CD14-positive monocyte (primary cell): ENCODE measurements at regions not wholly inside any gene's neighbourhood (a gene's known extent, or its start where the extent isn't known, plus 50 kb on each side); places are given as distances from the start of the nearest gene placed in this dataset.
"Not testable (repeated sequence)": the region's sequence is repeated elsewhere in the genome, so short reads cannot be mapped to it uniquely, and the experiment has no call there.

Experiments
- DNase-seq, 3 donors: peaks; one replicate each; pipeline ENCODE4 v3.0.0-alpha.2; 2011 to 2022
- H2AFZ ChIP-seq: 2 replicates; pipeline ENCODE4 v1.6.0; 2012; ENCODE audit warnings: mild to moderate bottlenecking, low read depth, low read length, inconsistent platforms; ENCODE audit not compliant: insufficient read depth, poor library complexity, severe bottlenecking
- H3K27ac ChIP-seq, 2 donors: 1 replicate in 1 of 2; 2 replicates in 1 of 2; pipeline ENCODE4 v1.5.1; 2012 to 2013; ENCODE audit warnings: low read length in 2 of 2, control low read depth in 1 of 2, inconsistent platforms in 1 of 2, low read depth in 1 of 2, mild to moderate bottlenecking in 1 of 2
- H3K27me3 ChIP-seq, 2 donors: one replicate each; pipeline versions ENCODE4 v1.6.0 to v1.6.1; 2011 to 2013; ENCODE audit warnings: low read length in 2 of 2; ENCODE audit not compliant: control insufficient read depth in 2 of 2, insufficient read depth in 2 of 2
- H3K36me3 ChIP-seq, 2 donors: replicated peaks in 1 of 2; 1 replicate in 1 of 2; 2 replicates in 1 of 2; pipeline versions ENCODE4 v1.5.1 to v1.6.1; 2012 to 2013; ENCODE audit warnings: low read length in 2 of 2, control low read depth in 1 of 2, inconsistent platforms in 1 of 2, mild to moderate bottlenecking in 1 of 2; ENCODE audit not compliant: insufficient read depth in 2 of 2, control insufficient read depth in 1 of 2
- H3K4me1 ChIP-seq, 2 donors: 1 replicate in 1 of 2; 2 replicates in 1 of 2; pipeline versions ENCODE4 v1.5.1 to v1.6.1; 2012 to 2013; ENCODE audit warnings: low read length in 2 of 2, control low read depth in 1 of 2, inconsistent platforms in 1 of 2, mild to moderate bottlenecking in 1 of 2, moderate library complexity in 1 of 2; ENCODE audit not compliant: insufficient read depth in 2 of 2, control insufficient read depth in 1 of 2
- H3K4me2 ChIP-seq: replicated peaks from 2 replicates; pipeline ENCODE3; 2012; ENCODE audit warnings: low read length, moderate library complexity, mild to moderate bottlenecking; ENCODE audit not compliant: poor library complexity, severe bottlenecking; ENCODE audit errors: extremely low read depth
- H3K4me3 ChIP-seq, 3 experiments: fragments of 200-600 bp in 1 of 3; sonication (generic) in 1 of 3; replicated peaks in 1 of 3; 1 replicate in 2 of 3; 2 replicates in 1 of 3; pipeline ENCODE4 v1.5.1; 2011 to 2013; ENCODE audit warnings: low read length in 3 of 3, mild to moderate bottlenecking in 3 of 3, control low read depth in 2 of 3, low read depth in 2 of 3, inconsistent platforms in 1 of 3, moderate library complexity in 1 of 3
- H3K79me2 ChIP-seq: 2 replicates; pipeline ENCODE4 v1.6.0; 2012; ENCODE audit warnings: mild to moderate bottlenecking, control low read depth, inconsistent platforms, low read length, moderate library complexity; ENCODE audit not compliant: insufficient read depth
- H3K9ac ChIP-seq: 2 replicates; pipeline ENCODE4 v1.6.0; 2017; ENCODE audit warnings: low read length, mild to moderate bottlenecking; ENCODE audit not compliant: insufficient read depth, poor library complexity, severe bottlenecking
- H3K9me3 ChIP-seq, 2 donors: replicated peaks in 1 of 2; 1 replicate in 1 of 2; 2 replicates in 1 of 2; pipeline versions ENCODE4 v1.5.1 to v1.6.1; 2012 to 2013; ENCODE audit warnings: low read length in 2 of 2, control low read depth in 1 of 2; ENCODE audit not compliant: control insufficient read depth in 1 of 2, insufficient read depth in 1 of 2
- H4K20me1 ChIP-seq: 2 replicates; pipeline ENCODE4 v1.6.0; 2012; ENCODE audit warnings: mild to moderate bottlenecking, low read length, control low read depth, moderate library complexity; ENCODE audit not compliant: insufficient read depth
- H3K27ac Mint-ChIP-seq, 7 donors: one replicate each; pipeline ENCODE4 v1.8.0; 2020; ENCODE audit warnings: mild to moderate bottlenecking in 7 of 7, mixed read lengths in 7 of 7, moderate library complexity in 6 of 7, inconsistent platforms in 2 of 7
- H3K27me3 Mint-ChIP-seq, 3 donors: one replicate each; pipeline ENCODE4 v1.8.0; 2021 to 2022; ENCODE audit warnings: low read depth in 3 of 3, mild to moderate bottlenecking in 3 of 3, mixed read lengths in 3 of 3, moderate library complexity in 3 of 3, inconsistent platforms in 1 of 3
- H3K36me3 Mint-ChIP-seq, 2 donors: one replicate each; pipeline ENCODE4 v1.8.0; 2020; ENCODE audit warnings: mixed read lengths in 2 of 2, inconsistent platforms in 1 of 2, mild to moderate bottlenecking in 1 of 2
- H3K4me1 Mint-ChIP-seq: one replicate; pipeline ENCODE4 v1.8.0; 2020; ENCODE audit warnings: mild to moderate bottlenecking, mixed read lengths
- H3K4me3 Mint-ChIP-seq, 2 donors: one replicate each; pipeline ENCODE4 v1.8.0; 2020; ENCODE audit warnings: mild to moderate bottlenecking in 2 of 2, mixed read lengths in 2 of 2, moderate library complexity in 1 of 2
- H3K9me3 Mint-ChIP-seq, 7 donors: one replicate each; pipeline ENCODE4 v1.8.0; 2020 to 2022; ENCODE audit warnings: mixed read lengths in 7 of 7, mild to moderate bottlenecking in 6 of 7, moderate library complexity in 6 of 7, inconsistent platforms in 2 of 7
- WGBS: methylation state at CpG from one replicate; pipeline ENCODE4 v1.1.5; 2013; ENCODE audit warnings: missing lambda C conversion rate; ENCODE audit not compliant: insufficient coverage; 5-methylcytosine and 5-hydroxymethylcytosine counted together
- intact Hi-C, 2 donors: fragments of 100-400 bp; cut with micrococcal nuclease; formaldehyde crosslinking; loops; one replicate each; pipeline versions ENCODE4 v1.15.0 to v1.15.1; 2023
- TF ChIP-seq, protein P1 (sequence below): fragments of 200-600 bp; IDR thresholded peaks from one replicate; pipeline ENCODE4 v1.8.0; 2022; ENCODE audit warnings: antibody characterized with exemption, mild to moderate bottlenecking

DNA sequence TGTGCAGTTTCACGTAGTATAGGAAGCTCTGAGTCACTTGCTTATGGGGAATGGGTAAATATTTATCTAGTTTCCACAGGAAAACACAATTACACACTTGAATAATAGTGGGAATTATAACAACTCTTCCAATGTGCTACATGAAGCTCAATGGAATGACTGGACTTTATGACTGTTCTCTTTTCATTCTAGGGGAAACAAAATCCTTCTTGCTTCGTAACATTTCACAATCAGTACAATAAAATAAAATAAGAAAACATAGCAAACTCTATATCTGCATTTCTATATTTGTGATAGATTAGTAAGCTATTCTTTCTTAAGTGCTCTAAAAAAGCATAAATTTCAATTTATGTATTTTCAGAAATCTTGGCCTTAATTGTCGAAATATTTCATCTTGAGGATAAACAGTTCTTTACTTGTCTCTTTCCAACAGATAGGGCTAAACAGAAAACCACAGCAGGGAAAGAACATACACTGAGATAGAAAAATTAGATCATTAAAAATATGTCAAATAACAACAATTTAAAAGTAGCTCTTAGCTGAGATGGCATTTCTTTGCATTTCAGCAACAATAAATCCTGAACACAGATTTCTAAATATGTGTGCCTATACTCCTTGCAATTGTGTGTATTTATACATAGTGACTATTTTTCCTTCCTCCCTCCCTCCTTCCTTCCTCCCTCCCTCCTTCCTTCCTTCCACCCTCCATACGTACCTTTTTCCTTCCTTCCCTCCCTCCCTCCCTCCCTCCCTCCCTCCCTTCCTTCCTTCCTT lies 395.5 kb upstream of the KCNMB2 start:
- no peak overlapping the region for H3K4me3 ChIP-seq
- no peaks in the 10 kb centered on the region for H3K9me3 ChIP-seq
- Mint-ChIP-seq H3K4me1 (no peaks in the 10 kb centered on the region), H3K9me3 (peaks cover 0 to 6% (median 2%) of the 10 kb centered on the region in 7 donors), H3K36me3 (no peaks in the 10 kb centered on the region), H3K27ac (peak overlapping the region in 1 of 7 donors; percentile 35), H3K4me3 (no peak overlapping the region), H3K27me3 (no peaks in the 10 kb centered on the region)
- H3K4me2 ChIP-seq: no peak overlapping the region
- no CpG with 5 or more reads among the region's 4 CpGs for WGBS
- no peak overlapping the region for H3K27ac ChIP-seq
- intact Hi-C loops: no loop called here
- H3K27me3 ChIP-seq: no peaks in the 10 kb centered on the region
- no peaks in the 10 kb centered on the region for H3K4me1 ChIP-seq
- no peaks in the 10 kb centered on the region for H3K36me3 ChIP-seq
- H4K20me1 ChIP-seq: no peaks in the 10 kb centered on the region
- no peak overlapping the region for H3K9ac ChIP-seq
- H3K79me2 ChIP-seq: no peaks in the 10 kb centered on the region
- H2AFZ ChIP-seq: no peak overlapping the region
- TF ChIP-seq, protein P1, sequence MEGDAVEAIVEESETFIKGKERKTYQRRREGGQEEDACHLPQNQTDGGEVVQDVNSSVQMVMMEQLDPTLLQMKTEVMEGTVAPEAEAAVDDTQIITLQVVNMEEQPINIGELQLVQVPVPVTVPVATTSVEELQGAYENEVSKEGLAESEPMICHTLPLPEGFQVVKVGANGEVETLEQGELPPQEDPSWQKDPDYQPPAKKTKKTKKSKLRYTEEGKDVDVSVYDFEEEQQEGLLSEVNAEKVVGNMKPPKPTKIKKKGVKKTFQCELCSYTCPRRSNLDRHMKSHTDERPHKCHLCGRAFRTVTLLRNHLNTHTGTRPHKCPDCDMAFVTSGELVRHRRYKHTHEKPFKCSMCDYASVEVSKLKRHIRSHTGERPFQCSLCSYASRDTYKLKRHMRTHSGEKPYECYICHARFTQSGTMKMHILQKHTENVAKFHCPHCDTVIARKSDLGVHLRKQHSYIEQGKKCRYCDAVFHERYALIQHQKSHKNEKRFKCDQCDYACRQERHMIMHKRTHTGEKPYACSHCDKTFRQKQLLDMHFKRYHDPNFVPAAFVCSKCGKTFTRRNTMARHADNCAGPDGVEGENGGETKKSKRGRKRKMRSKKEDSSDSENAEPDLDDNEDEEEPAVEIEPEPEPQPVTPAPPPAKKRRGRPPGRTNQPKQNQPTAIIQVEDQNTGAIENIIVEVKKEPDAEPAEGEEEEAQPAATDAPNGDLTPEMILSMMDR: no peak
- no peak for DNase-seq

DNA sequence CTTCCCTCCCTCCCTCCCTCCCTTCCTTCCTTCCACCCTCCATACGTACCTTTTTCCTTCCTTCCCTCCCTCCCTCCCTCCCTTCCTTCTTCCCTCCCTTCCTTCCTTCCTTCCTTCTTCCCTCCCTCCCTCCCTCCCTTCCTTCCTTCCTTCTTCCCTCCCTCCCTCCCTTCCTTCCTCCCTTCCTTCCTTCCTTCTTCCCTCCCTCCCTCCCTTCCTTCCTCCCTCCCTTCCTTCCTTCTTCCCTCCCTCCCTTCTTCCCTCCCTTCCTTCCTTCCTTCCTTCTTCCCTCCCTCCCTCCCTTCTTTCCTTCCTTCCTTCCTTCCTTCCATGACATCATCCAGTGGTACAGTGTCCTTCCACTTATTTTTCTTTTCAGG lies 394.9 kb upstream of the KCNMB2 start:
- H3K9ac ChIP-seq, H3K4me1 ChIP-seq, H3K27me3 Mint-ChIP-seq, H3K4me2 ChIP-seq, H3K27ac Mint-ChIP-seq, H3K79me2 ChIP-seq, intact Hi-C loops, H3K36me3 Mint-ChIP-seq, H3K9me3 Mint-ChIP-seq, H3K4me3 ChIP-seq, H3K9me3 ChIP-seq, DNase-seq, H2AFZ ChIP-seq, H3K27me3 ChIP-seq, H4K20me1 ChIP-seq, H3K36me3 ChIP-seq, H3K4me1 Mint-ChIP-seq, H3K4me3 Mint-ChIP-seq, H3K27ac ChIP-seq: not testable (repeated sequence)
- no CpG with 5 or more reads among the region's 1 CpG for WGBS
